RWPE2 (cell line): ENCODE measurements at regions not wholly inside any gene's neighbourhood (a gene's known extent, or its start where the extent isn't known, plus 50 kb on each side); places are given as distances from the start of the nearest gene placed in this dataset.

ENCODE experiments used
- ATAC-seq: fragments of 200-7000 bp; cut with Tn5 transposase; 3 replicates; pipeline ENCODE4 v1.9.1; 2021; ENCODE audit warnings: low read depth
- DNase-seq: peaks from one replicate; pipeline ENCODE4 v3.0.0-alpha.2; 2020; ENCODE audit warnings: low spot score
- H3K27ac ChIP-seq: fragments of 450-650 bp; 2 replicates; pipeline ENCODE4 v1.5.1; 2017; ENCODE audit warnings: mild to moderate bottlenecking; ENCODE audit not compliant: poor library complexity, severe bottlenecking
- H3K27me3 ChIP-seq: fragments of 250-450 bp; sonication (Bioruptor Pico); 2 replicates; pipeline ENCODE4 v1.5.1; 2021; ENCODE audit warnings: mild to moderate bottlenecking, moderate library complexity; ENCODE audit not compliant: insufficient read depth, poor library complexity, severe bottlenecking
- H3K36me3 ChIP-seq: fragments of 250-450 bp; sonication (Bioruptor Pico); 2 replicates; pipeline ENCODE4 v1.5.1; 2020; ENCODE audit warnings: low read depth, mild to moderate bottlenecking, moderate library complexity
- H3K4me1 ChIP-seq: fragments of 250-450 bp; sonication (Bioruptor Pico); 2 replicates; pipeline ENCODE4 v1.5.1; 2021; ENCODE audit warnings: mild to moderate bottlenecking, moderate library complexity; ENCODE audit not compliant: insufficient read depth, poor library complexity, severe bottlenecking
- H3K4me3 ChIP-seq: fragments of 250-450 bp; sonication (Bioruptor Pico); 2 replicates; pipeline ENCODE4 v1.5.1; 2021; ENCODE audit warnings: mild to moderate bottlenecking, moderate library complexity; ENCODE audit not compliant: severe bottlenecking
- H3K9me3 ChIP-seq: fragments of 250-450 bp; sonication (Bioruptor Pico); 2 replicates; pipeline ENCODE4 v1.5.1; 2021; ENCODE audit warnings: mild to moderate bottlenecking, moderate library complexity; ENCODE audit not compliant: severe bottlenecking
- CTCF ChIP-seq: fragments of 450-650 bp; IDR thresholded peaks from one replicate; pipeline ENCODE4 v1.5.1; 2017; ENCODE audit warnings: mild to moderate bottlenecking, moderate library complexity; ENCODE audit not compliant: poor library complexity, severe bottlenecking

- H3K27me3 ChIP-seq = no peaks in the 10 kb centered on the region
- H3K9me3 ChIP-seq = no peaks in the 10 kb centered on the region
- H3K4me1 ChIP-seq = no peaks in the 10 kb centered on the region
- no peak overlapping the region for H3K27ac ChIP-seq
- no peak for ATAC-seq
- TF ChIP-seq CTCF = no peak
- H3K4me3 ChIP-seq = no peak overlapping the region
- no peaks in the 10 kb centered on the region for H3K36me3 ChIP-seq
- DNase-seq = no peak
Observed at GRCh38 chr1:233513431-233513830, 100.5 kb upstream of the KCNK1 start.

- Histone ChIP-seq H3K27me3 (no peaks in the 10 kb centered on the region), H3K4me3 (no peak overlapping the region), H3K9me3 (no peaks in the 10 kb centered on the region), H3K27ac (no peak overlapping the region), H3K4me1 (peaks cover 1% of the 10 kb centered on the region), H3K36me3 (no peaks in the 10 kb centered on the region)
- DNase-seq (no peak), ATAC-seq (no peak)
- no peak for TF ChIP-seq CTCF
Observed at GRCh38 chr1:233514946-233515391, 98.9 kb upstream of the KCNK1 start.

- peaks cover 13% of the 10 kb centered on the region for H3K4me1 ChIP-seq
- H3K36me3 ChIP-seq = no peaks in the 10 kb centered on the region
- no peak overlapping the region for H3K4me3 ChIP-seq
- TF ChIP-seq CTCF = no peak
- H3K9me3 ChIP-seq = no peaks in the 10 kb centered on the region
- ATAC-seq (no peak), DNase-seq (no peak)
- H3K27ac ChIP-seq = no peak overlapping the region
- no peaks in the 10 kb centered on the region for H3K27me3 ChIP-seq
Observed at GRCh38 chr1:233516732-233517131, 97.2 kb upstream of the KCNK1 start.

GRCh38 chr1:233518344-233518743, 95.6 kb upstream of the KCNK1 start:
- DNase-seq (no peak), ATAC-seq (no peak)
- H3K9me3 ChIP-seq = no peaks in the 10 kb centered on the region
- H3K27ac ChIP-seq = no peak overlapping the region
- no peak overlapping the region for H3K4me3 ChIP-seq
- no peaks in the 10 kb centered on the region for H3K27me3 ChIP-seq
- peaks cover 13% of the 10 kb centered on the region for H3K4me1 ChIP-seq
- H3K36me3 ChIP-seq = no peaks in the 10 kb centered on the region
- peak; percentile 32 for TF ChIP-seq CTCF

GRCh38 chr1:233520261-233521191, 93.4 kb upstream of the KCNK1 start:
- TF ChIP-seq CTCF = no peak
- H3K4me3 ChIP-seq = no peak overlapping the region
- DNase-seq (peak; percentile 69), ATAC-seq (peak; percentile 99)
- H3K27ac ChIP-seq = no peak overlapping the region
- no peaks in the 10 kb centered on the region for H3K36me3 ChIP-seq
- no peaks in the 10 kb centered on the region for H3K27me3 ChIP-seq
- H3K4me1 ChIP-seq = peaks cover 13% of the 10 kb centered on the region
- H3K9me3 ChIP-seq = no peaks in the 10 kb centered on the region
